SK-N-SH treated with all-trans-retinoic acid at 6 μM for 48 hours (cell line): ENCODE measurements at regions not wholly inside any gene's neighbourhood (a gene's known extent, or its start where the extent isn't known, plus 50 kb on each side); places are given as distances from the start of the nearest gene placed in this dataset.

Experiments used
- BACH2 ChIP-seq: fragments of 250-450 bp; sonication (Bioruptor Pico); IDR thresholded peaks from 2 replicates; pipeline ENCODE4 v1.9.0; 2021; ENCODE audit warnings: mild to moderate bottlenecking, borderline replicate concordance
- ESRRG ChIP-seq: fragments of 250-450 bp; sonication (Bioruptor Pico); IDR thresholded peaks from 2 replicates; pipeline ENCODE4 v1.6.1; 2021; ENCODE audit warnings: mild to moderate bottlenecking
- TF ChIP-seq, protein P1 (sequence below): fragments of 250-450 bp; sonication (Bioruptor Pico); IDR thresholded peaks from 2 replicates; pipeline ENCODE4 v1.5.0; 2020; ENCODE audit warnings: mild to moderate bottlenecking, moderate library complexity

GRCh38 chr14:26685401-26685800, 87.6 kb upstream of the NOVA1 start:
- TF ChIP-seq BACH2 (CRISPR knock-in tag) (no peak), ESRRG (CRISPR knock-in tag) (no peak)
- TF ChIP-seq, protein P1, sequence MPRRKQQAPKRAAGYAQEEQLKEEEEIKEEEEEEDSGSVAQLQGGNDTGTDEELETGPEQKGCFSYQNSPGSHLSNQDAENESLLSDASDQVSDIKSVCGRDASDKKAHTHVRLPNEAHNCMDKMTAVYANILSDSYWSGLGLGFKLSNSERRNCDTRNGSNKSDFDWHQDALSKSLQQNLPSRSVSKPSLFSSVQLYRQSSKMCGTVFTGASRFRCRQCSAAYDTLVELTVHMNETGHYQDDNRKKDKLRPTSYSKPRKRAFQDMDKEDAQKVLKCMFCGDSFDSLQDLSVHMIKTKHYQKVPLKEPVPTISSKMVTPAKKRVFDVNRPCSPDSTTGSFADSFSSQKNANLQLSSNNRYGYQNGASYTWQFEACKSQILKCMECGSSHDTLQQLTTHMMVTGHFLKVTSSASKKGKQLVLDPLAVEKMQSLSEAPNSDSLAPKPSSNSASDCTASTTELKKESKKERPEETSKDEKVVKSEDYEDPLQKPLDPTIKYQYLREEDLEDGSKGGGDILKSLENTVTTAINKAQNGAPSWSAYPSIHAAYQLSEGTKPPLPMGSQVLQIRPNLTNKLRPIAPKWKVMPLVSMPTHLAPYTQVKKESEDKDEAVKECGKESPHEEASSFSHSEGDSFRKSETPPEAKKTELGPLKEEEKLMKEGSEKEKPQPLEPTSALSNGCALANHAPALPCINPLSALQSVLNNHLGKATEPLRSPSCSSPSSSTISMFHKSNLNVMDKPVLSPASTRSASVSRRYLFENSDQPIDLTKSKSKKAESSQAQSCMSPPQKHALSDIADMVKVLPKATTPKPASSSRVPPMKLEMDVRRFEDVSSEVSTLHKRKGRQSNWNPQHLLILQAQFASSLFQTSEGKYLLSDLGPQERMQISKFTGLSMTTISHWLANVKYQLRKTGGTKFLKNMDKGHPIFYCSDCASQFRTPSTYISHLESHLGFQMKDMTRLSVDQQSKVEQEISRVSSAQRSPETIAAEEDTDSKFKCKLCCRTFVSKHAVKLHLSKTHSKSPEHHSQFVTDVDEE (CRISPR knock-in tag), result no peak
